HG03175 (cell line): ENCODE measurements at regions not wholly inside any gene's neighbourhood (a gene's known extent, or its start where the extent isn't known, plus 50 kb on each side); places are given as distances from the start of the nearest gene placed in this dataset.
"Not testable (repeated sequence)": the region's sequence is repeated elsewhere in the genome, so short reads cannot be mapped to it uniquely, and the experiment has no call there.

Source experiments
- ATAC-seq: cut with Tn5 transposase; IDR thresholded peaks from one replicate; pipeline ENCODE4 v1.9.1; 2021; ENCODE audit warnings: mild to moderate bottlenecking, moderate library complexity; ENCODE audit not compliant: unreplicated experiment

GRCh38 chr5:83810511-83810910 lies 89.9 kb upstream of the HAPLN1 start:
- ATAC-seq: no peak

DNA sequence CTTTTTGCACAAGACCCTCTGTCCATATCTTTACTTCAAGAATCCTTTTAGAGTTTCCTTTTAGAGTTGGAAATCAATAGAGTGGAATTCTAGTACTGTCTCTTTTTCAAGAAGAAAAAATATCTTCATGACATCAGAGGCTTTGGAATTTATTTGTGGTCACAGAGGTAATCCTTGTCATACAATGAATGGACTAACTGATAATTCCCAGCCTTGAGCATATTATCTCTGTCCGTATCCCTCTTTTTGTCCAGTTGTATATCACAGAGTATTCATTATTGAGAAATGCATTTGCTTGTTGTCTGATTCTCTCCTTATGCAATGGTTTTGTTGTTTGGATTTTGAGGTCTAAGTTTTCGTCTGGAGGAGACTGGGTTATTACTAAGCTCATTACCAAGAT lies 82.0 kb upstream of the HAPLN1 start:
- no peak for ATAC-seq

DNA sequence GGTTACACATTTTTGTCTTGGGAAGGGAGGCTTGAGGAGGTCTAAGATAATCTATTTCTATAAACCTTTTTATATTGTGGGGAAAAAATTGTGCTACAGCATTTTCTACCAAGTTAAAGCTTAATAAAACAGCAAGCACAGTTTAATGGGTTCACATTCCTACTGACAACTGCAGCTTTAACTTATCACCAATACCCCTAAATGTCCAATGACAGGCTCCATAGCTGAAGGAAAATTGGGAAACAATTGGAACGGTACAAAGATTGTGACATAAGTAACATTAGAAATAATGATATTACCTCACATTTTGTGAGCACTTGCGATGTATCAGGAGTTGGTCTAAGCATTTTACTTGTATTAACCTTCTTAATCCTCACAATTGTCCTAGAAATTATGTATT lies 79.5 kb upstream of the HAPLN1 start:
- ATAC-seq: no peak

DNA sequence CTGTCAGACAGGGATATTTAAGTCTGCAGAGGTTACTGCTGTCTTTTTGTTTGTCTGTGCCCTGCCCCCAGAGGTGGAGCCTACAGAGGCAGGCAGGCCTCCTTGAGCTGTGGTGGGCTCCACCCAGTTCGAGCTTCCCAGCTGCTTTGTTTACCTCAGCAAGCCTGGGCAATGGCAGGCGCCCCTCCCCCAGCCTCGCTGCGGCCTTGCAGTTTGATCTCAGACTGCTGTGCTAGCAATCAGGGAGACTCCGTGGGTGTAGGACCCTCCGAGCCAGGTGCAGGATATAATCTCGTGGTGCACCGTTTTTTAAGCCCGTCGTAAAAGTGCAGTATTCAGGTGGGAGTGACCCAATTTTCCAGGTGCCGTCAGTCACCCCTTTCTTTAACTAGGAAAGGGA lies 78.4 kb upstream of the HAPLN1 start:
- ATAC-seq: not testable (repeated sequence)

- no peak for ATAC-seq
These were observed 68.7 kb upstream of the HAPLN1 start for GRCh38 chr5:83789371-83789770.

- ATAC-seq: no peak
These were observed 67.0 kb upstream of the HAPLN1 start for GRCh38 chr5:83787631-83788030.

DNA sequence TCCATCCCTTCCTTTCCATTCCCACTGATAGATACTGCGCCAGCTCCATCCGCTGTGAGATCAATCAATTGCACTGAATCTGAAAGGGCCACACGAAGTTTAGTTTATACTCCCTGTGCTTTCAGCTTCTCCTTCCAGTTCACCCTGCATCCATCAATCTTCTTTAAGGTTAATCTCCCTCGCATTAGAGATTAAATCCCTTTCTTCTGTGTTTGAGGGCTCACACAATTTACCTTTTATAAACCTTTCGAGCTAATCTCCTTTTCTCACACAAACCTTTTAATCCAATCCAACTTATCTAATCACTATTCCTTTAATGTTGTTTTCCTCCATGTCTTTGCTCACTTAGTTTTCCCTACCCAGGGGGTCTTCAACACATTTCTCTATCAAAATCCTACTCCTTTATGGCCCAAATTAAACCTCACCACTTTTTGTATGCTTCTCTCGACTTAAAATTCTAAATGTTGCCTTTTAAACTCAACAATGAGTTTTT lies 64.6 kb upstream of the HAPLN1 start:
- no peak for ATAC-seq

DNA sequence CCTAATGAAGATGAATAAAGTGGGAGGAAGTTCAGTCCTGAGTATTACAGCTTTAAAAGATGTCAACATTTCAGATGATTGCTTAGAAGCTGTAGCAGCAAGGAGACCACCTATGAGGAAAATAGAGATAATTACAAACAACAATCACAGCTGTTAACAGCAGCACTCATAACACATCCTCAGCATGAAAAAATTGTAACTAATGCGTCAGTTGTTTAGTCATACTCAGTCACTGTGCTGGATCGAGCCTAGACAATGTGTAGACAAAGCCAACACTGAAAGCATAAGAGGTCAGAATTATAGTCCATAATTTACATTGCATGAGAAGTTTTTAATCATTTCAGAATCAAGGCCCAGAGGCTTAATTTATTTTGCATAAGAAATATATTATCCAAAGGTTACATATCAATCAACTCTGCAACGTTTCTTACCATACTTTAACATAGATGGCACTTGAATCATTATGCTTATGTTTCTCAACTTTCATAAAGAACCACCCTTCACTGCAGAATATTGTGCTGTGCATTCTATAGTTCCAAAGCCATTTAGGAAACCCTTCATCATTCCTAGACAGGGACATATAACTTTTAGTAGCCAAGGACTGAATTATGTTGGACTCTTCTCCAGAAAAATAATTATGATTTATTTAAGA lies 60.2 kb upstream of the HAPLN1 start:
- ATAC-seq: no peak

DNA sequence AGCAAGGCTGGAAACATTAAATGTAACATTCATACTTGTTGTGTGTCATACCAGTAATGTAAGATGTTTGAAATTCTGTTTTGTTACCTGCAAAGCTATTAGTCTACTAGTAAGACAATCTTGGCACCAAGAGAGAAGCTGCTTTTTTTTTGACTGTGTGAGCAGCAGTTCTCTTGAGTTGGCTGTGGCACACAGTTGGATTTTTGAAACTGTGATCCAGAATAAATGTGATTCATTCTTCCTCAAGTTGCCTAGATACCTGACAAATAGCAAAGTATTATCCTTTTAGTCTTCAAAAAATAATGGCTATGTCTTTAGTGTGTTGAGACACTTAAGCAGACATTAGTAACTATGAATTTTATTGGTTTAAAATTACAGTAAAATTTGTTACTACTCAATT lies 57.2 kb upstream of the HAPLN1 start:
- no peak for ATAC-seq

DNA sequence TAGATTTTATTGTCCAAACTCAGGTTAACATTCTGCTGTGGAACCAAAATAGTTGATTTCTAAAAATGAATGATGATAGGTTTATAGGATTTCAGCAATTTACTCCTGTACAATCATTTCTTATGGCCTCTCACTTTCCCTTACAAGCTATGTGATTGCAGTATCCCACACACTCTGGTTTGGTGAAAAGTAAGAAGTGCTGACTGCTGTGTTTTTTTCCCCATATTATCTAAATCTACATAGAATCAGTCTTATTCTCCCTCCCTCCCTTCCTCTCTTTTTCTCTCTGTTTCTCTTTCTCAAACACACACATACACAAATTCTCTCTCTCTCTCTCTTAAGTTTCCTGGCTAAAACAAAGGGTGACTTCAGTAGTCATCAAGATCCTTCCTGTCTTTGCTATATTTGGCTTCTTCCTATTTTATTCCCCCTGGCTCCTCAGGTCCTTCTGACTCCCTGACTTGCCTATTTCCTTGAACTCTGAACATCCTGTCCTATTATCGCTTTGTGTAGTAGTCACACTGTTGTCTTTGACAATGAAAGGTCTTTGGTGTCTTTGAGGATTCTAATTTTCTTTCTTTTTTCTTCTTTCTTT lies 55.9 kb upstream of the HAPLN1 start:
- ATAC-seq: no peak
